Skin epidermis (tissue), 12 donors: ENCODE measurements at regions not wholly inside any gene's neighbourhood (a gene's known extent, or its start where the extent isn't known, plus 50 kb on each side); places are given as distances from the start of the nearest gene placed in this dataset.
A peak's percentile ranks its signal among the peaks of the same experiment; 100 is the strongest.
"Not testable (repeated sequence)": the region's sequence is repeated elsewhere in the genome, so short reads cannot be mapped to it uniquely, and the experiment has no call there.

Source experiments
- H3K27ac ChIP-seq, 21 experiments: fragments of 200-600 bp; sonication (generic) in 11 of 21; one replicate each; pipeline ENCODE4 v1.5.0; 2020; ENCODE audit warnings: mild to moderate bottlenecking in 3 of 21, inconsistent platforms in 2 of 21, moderate library complexity in 2 of 21
- H3K4me3 ChIP-seq, 7 experiments: fragments of 200-600 bp; sonication (generic) in 2 of 7; one replicate each; pipeline ENCODE4 v1.5.0; 2020; ENCODE audit warnings: inconsistent platforms in 2 of 7, mild to moderate bottlenecking in 2 of 7, moderate library complexity in 1 of 7

DNA sequence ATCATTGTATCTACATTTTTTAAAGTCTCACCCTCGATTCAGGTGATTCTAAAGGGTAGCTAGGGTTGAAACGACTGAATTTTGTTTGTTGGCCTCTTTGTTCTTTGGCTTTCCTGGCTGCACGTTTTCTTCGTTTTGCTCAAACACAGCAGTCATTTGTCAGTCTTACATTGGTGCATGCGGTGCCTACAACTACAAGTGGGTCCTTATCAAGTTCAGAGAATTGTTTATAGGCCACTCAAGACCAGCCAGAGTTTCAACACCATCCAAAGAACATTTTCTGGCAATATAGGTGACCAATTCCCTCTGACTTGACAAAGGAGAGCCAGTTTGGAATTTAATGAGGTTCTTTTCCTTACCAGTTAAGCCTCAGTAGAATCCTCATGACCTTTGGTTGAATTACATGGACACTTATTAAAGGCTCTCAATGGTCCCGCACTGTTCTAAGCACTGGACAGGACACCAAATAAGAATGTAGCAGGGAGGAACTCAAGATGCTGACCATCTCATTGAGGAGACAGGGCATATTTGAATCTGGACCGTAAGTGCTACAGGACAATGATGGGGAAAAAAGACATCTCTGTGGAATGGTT lies 119.0 kb upstream of the DMRT1 start:
- Histone ChIP-seq H3K27ac (no peak overlapping the region), H3K4me3 (no peak overlapping the region)

DNA sequence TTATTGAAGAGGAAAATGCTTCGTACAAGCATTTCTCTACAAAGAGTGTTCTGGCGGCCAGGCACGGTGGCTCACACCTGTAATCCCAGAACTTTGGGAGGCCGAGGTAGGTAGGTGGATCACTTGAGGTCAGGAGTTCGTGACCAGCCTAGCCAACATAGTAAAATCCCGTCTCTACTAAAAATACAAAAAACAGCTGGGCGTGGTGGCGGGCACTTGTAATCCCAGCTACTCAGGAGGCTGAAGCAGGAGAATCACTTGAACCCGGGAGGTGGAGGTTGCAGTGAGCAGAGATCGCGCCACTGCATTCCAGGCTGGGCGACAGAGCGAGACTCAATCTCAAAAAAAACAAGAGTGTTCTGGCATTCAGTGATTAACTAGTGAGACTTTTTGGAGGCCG lies 117.0 kb upstream of the DMRT1 start:
- H3K4me3 ChIP-seq, H3K27ac ChIP-seq: not testable (repeated sequence)

DNA sequence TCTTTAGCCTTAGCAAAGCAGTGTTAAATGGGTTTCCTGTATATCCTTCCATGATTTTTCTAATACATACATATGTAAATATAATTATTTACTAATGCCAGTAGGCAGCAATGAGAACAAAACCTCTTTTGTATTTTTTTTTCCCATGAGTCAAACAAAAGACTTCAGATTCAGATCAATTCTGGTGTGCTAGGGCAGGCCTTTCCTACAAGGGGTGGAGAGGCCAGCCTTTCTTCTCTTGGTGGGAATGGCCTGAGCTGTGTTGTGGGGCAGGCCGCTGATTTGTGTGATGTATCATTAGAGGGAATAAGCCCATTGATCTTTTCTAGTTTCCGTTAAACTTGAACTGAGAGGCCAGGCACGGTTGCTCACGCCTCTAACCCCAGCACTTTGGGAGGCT lies 115.5 kb upstream of the DMRT1 start:
- Histone ChIP-seq H3K4me3 (no peak overlapping the region), H3K27ac (no peak overlapping the region)

- no peak overlapping the region for H3K27ac ChIP-seq
- H3K4me3 ChIP-seq, result no peak overlapping the region
Observed at GRCh38 chr9:727767-728166, 113.7 kb upstream of the DMRT1 start.

GRCh38 chr9:728535-728934 lies 113.0 kb upstream of the DMRT1 start:
- Histone ChIP-seq H3K27ac (no peak overlapping the region), H3K4me3 (no peak overlapping the region)

- no peak overlapping the region for H3K27ac ChIP-seq
- no peak overlapping the region for H3K4me3 ChIP-seq
Observed at GRCh38 chr9:731474-731873, 110.0 kb upstream of the DMRT1 start.

DNA sequence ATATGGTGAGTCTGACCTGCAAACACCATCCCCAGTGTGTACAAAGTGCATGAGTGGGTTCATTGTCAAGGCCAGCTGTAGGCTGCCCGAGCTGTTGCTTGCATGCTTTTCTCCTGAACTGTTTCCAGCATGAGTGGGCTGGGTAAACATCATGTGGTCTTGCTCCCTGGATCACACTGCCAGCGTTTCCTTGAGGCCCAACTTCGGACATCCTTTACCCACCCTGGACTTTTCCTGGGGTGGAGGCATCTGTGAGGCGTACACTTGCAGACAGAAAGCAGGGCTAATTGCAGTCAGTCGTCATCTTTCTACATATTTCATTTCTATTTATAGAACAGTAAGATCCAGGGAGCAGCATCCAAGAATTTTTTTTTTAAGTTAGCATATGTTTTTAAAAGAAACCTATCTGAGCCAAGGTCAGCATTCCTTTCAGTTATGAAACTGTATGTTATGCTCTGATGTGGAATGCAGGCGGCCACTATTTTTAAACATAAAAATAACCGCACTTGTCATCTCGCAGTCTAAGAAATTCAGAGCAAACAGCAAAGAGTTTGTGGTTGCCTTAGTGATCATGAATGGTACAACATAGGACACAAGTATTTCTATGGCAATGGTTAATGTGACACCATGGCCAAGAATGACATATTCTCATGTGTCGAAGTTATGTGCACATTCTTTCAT lies 106.5 kb upstream of the DMRT1 start:
- peak overlapping the region in 3 of 21 experiments; percentile 20 to 61 (median 58) for H3K27ac ChIP-seq
- no peak overlapping the region for H3K4me3 ChIP-seq

- H3K27ac ChIP-seq, result peak overlapping the region in 6 of 21 experiments; percentile 3 to 59 (median 40)
Observed at GRCh38 chr9:737400-738120, 103.9 kb upstream of the DMRT1 start.

DNA sequence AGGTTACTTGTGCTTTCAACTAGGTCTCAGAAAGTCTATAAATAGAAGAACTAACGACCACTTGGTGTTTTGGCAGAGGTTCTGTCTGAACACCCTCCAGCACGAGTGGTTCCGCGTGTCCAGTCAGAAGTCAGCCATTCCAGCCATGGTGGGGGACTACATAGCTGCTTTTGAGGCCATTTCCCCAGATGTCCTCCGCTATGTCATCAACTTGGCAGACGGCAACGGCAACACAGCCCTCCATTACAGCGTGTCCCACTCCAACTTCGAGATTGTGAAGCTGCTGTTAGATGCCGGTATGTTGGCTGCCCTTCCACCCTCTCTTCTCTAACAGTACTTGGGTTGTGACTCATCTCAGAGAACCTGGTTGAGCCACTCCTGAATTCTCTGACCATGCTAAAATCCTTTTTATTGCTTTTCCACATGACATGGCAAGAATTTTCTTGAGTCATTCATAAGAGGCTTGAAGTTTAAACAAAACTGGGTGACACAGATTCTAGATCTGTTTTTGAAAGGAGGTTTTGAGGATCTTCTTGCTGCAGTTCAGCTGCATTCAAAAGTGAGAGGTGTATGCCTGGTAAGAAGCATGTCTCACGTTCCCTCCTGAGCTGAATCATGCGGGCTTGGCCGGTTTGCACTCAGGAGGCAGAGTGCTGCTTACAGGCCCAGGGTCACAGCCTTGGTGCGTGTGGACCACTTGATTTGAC lies 103.1 kb upstream of the DMRT1 start:
- peak overlapping the region in 8 of 21 experiments; percentile 3 to 59 (median 34) for H3K27ac ChIP-seq

More at GRCh38 chr9:737400-738120, 103.9 kb upstream of the DMRT1 start:
- no peak overlapping the region for H3K4me3 ChIP-seq

DNA sequence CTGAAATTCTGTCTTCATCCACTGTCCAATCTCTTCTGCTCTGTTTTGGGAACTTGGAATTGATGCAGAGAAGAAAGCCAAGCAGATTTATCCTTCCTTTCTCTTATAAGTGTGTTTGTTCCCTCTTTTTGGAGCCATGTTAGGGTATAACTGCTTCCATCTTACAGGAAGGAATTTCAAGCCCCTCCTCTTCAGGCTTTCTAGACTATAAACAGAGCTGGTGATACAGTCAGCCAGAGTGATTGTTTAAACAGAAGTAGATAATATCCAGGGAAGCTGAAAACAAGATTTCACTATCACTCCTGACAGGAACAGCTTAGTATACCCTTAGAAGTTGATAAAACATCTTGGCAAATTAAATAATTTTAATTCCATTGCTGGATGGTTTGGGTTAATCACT lies 102.1 kb upstream of the DMRT1 start:
- H3K4me3 ChIP-seq, result no peak overlapping the region
- peak overlapping the region in 1 of 21 experiments; percentile 51 for H3K27ac ChIP-seq

More for the DNA sequence above, 103.1 kb upstream of the DMRT1 start:
- H3K4me3 ChIP-seq, result no peak overlapping the region

DNA sequence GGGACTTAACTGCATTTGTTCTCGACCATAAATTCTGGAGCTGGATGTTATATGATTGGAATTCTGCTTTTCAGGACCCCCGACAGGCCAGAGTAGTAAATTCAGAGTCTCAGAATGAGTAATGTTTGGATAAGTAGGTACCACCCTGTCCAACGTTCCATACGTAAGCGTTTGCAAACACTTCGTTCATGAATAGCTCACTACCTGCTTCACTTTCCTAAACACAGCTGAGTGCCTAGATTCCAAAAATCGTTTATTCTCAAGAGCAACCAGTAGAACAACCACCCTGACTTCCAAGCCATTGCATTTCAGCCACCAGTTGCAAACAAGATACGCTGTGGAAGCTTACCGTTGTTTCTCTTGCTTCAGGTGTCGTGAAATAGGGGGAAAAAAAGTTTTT lies 101.3 kb upstream of the DMRT1 start:
- no peak overlapping the region for H3K4me3 ChIP-seq
- no peak overlapping the region for H3K27ac ChIP-seq

GRCh38 chr9:742104-742503 lies 99.4 kb upstream of the DMRT1 start:
- Histone ChIP-seq H3K4me3 (no peak overlapping the region), H3K27ac (no peak overlapping the region)

GRCh38 chr9:742914-743589 lies 98.4 kb upstream of the DMRT1 start:
- Histone ChIP-seq H3K4me3 (no peak overlapping the region), H3K27ac (no peak overlapping the region)

DNA sequence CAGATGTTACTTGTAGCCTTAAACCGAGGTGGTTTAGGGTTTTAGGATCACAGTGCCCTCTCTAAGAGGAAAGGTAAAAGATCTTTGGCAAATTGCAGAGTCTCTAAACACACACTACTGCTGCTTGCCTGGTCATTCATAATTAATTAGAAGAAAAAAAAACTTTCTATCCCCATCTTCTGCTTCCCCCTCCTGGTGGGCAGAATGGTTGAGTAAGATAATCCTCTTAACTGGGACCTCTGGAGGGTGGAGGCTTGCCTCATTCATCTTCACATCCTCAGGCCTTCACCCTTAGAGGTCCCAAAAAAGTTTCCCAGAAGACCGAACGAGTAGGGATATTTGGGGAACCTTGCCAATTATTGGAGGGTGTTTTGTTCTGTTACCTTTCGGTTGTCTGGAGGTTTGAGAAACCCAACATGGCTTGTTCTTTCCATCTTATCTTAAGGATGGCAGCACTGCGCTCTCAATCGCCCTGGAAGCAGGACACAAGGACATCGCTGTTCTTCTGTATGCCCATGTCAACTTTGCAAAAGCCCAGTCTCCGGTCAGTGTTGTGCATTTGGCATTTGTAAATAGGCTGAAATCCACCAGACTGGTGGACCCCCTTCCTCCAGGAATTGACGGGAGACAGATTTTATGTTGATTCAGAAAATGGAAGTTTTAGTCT lies 97.3 kb upstream of the DMRT1 start:
- Histone ChIP-seq H3K4me3 (no peak overlapping the region), H3K27ac (no peak overlapping the region)

DNA sequence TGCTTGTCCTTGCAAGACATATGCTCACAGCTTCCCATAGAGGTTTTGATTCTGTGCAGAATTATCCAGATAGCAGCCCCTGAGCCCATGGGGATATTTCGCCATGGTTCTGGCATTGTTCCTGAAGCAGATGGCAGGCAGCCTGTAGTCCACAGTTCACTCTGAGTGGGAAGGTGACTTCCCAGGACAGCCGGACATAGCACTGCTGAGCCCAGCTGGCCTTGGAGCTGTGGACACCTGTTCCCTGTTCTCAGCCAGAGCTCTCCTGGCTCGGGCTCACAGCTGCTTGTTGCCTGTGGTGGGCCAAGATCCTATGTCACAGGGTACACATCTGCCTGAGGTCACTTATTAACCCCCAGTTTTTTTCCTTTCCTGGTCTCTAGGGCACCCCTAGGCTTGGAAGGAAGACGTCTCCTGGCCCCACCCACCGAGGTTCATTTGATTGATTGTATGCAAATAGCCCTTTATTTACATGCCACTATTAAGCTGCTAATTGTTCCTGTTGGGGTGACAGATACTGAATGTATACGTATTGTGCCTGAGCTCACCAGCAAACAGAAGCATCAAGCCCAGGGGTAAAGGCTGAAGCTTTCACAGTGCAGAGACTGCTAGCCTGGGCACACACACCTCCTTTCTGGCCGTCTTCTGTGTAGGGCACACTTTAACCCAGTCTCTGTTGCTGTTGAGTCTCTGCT lies 96.6 kb upstream of the DMRT1 start:
- peak overlapping the region in 1 of 21 experiments; percentile 28 for H3K27ac ChIP-seq

DNA sequence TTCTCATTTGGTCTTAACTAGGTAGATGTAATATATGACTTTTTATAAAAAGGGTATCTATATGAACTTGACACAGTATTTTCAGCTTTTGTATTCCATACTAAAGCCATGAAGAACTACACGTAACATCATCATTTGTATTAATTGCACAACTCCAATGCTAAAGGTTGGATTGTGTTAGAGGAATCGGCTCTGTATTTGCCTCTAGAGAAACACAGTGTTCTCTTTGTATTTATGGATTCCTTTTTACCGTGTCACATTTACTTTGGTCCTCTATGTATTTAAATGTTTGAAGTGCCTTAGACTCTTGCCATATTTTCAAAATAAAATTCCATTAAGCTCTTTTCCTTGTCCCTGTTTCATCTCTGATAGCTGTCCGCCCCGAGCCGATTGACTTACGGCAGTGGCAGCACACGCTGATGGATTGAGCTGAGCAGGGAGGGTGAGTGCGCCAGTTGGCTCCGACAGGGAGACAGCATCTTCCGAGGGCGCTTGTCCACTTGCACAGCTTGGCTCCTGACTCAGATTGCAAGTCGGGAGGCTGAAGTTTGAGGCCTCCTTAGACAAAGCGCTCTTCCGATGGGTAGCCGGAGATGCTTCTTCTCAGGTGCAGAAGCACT lies 95.6 kb upstream of the DMRT1 start:
- Histone ChIP-seq H3K27ac (no peak overlapping the region), H3K4me3 (no peak overlapping the region)

More for the DNA sequence above, 96.6 kb upstream of the DMRT1 start:
- no peak overlapping the region for H3K4me3 ChIP-seq

- Histone ChIP-seq H3K4me3 (no peak overlapping the region), H3K27ac (peak overlapping the region in 3 of 21 experiments; percentile 29 to 42 (median 41))
Observed at GRCh38 chr9:746661-747434, 94.6 kb upstream of the DMRT1 start.
